SK-N-SH (cell line): ENCODE measurements at regions not wholly inside any gene's neighbourhood (a gene's known extent, or its start where the extent isn't known, plus 50 kb on each side); places are given as distances from the start of the nearest gene placed in this dataset.
"Not testable (repeated sequence)": the region's sequence is repeated elsewhere in the genome, so short reads cannot be mapped to it uniquely, and the experiment has no call there.

Source experiments
- CTCF ChIA-PET: fragments of 300-600, 350-600 bp; formaldehyde crosslinking; extraction: SDS; loops from one replicate; lab custom pipeline; 2021; lab: Yijun Ruan, JAX
- POLR2A ChIA-PET: fragments of 350-600 bp; sonication (Branson Sonifier 250); formaldehyde crosslinking; extraction: SDS; loops from one replicate; lab custom pipeline; 2020; ENCODE audit warnings: antibody characterized with exemption, inconsistent platforms; lab: Yijun Ruan, JAX
- DNase-seq: peaks from one replicate; pipeline ENCODE4 v3.0.0; 2012
- H2AFZ ChIP-seq: fragments of 200-600 bp; sonication (generic); 2 replicates; pipeline ENCODE4 v1.8.1; 2016; ENCODE audit warnings: antibody characterized with exemption, mild to moderate bottlenecking, low read depth
- H3F3A ChIP-seq: fragments of 200-600 bp; sonication (generic); replicated peaks from 2 replicates; pipeline ENCODE3; 2016; ENCODE audit warnings: antibody characterized with exemption, mild to moderate bottlenecking; ENCODE audit not compliant: insufficient read depth
- H3K27ac ChIP-seq, 2 experiments: fragments of 200-500 bp in 1 of 2; fragments of 200-600 bp in 1 of 2; sonication (Bioruptor generic) in 1 of 2; sonication (generic), shearing (Covaris generic) in 1 of 2; 2 replicates each; pipeline versions ENCODE4 v1.5.1 to v1.6.1; 2014 to 2016; ENCODE audit warnings: low read depth in 2 of 2, inconsistent platforms in 1 of 2, low read length in 1 of 2, mild to moderate bottlenecking in 1 of 2, mixed read lengths in 1 of 2
- H3K27me3 ChIP-seq: fragments of 200-600 bp; sonication (generic), shearing (Covaris generic); 2 replicates; pipeline ENCODE4 v1.6.1; 2016; ENCODE audit warnings: mixed run types; ENCODE audit not compliant: insufficient read depth
- H3K36me3 ChIP-seq, 2 experiments: fragments of 200-500 bp in 1 of 2; fragments of 200-600 bp in 1 of 2; sonication (Bioruptor generic) in 1 of 2; sonication (generic) in 1 of 2; replicated peaks in 1 of 2; 2 replicates each; pipeline versions ENCODE3 to v1.5.1; 2014 to 2016; ENCODE audit warnings: low read length in 1 of 2, mild to moderate bottlenecking in 1 of 2; ENCODE audit not compliant: insufficient read depth in 2 of 2, control insufficient read depth in 1 of 2
- H3K4me1 ChIP-seq, 2 experiments: fragments of 200-500 bp in 1 of 2; fragments of 200-600 bp in 1 of 2; sonication (Bioruptor generic) in 1 of 2; sonication (generic), shearing (Covaris generic) in 1 of 2; 2 replicates each; pipeline versions ENCODE4 v1.5.1 to v1.6.1; 2014 to 2016; ENCODE audit warnings: low read depth in 1 of 2, low read length in 1 of 2, mixed run types in 1 of 2; ENCODE audit not compliant: insufficient read depth in 2 of 2, control insufficient read depth in 1 of 2
- H3K4me2 ChIP-seq: fragments of 200-600 bp; sonication (generic), shearing (Covaris generic); 2 replicates; pipeline ENCODE4 v1.6.1; 2017; ENCODE audit warnings: mixed run types
- H3K4me3 ChIP-seq, 2 experiments: fragments of 200-500 bp in 1 of 2; fragments of 200-600 bp in 1 of 2; sonication (Bioruptor generic) in 1 of 2; sonication (generic), shearing (Covaris generic) in 1 of 2; 2 replicates each; pipeline versions ENCODE4 v1.5.1 to v1.8.1; 2014 to 2016; ENCODE audit warnings: low read depth in 2 of 2, inconsistent platforms in 1 of 2, low read length in 1 of 2, mild to moderate bottlenecking in 1 of 2, mixed read lengths in 1 of 2, moderate library complexity in 1 of 2
- H3K79me2 ChIP-seq: fragments of 200-600 bp; sonication (generic); 2 replicates; pipeline ENCODE4 v1.8.1; 2017; ENCODE audit warnings: mild to moderate bottlenecking; ENCODE audit not compliant: insufficient read depth
- H3K9ac ChIP-seq: fragments of 200-600 bp; sonication (generic); 2 replicates; pipeline ENCODE4 v1.6.1; 2017; ENCODE audit warnings: mixed run types
- H3K9me2 ChIP-seq: fragments of 200-600 bp; sonication (generic); 2 replicates; pipeline ENCODE4 v1.6.1; 2017; ENCODE audit warnings: mixed run types
- H3K9me3 ChIP-seq: fragments of 200-600 bp; sonication (generic); 2 replicates; pipeline ENCODE4 v1.6.1; 2017; ENCODE audit warnings: mixed run types, mild to moderate bottlenecking, moderate library complexity
- H4K20me1 ChIP-seq: fragments of 200-600 bp; sonication (generic); 2 replicates; pipeline ENCODE4 v1.6.1; 2017; ENCODE audit warnings: mild to moderate bottlenecking, mixed run types; ENCODE audit not compliant: insufficient read depth
- EZH2phosphoT487 ChIP-seq: fragments of 200-600 bp; sonication (generic); IDR thresholded peaks from 2 replicates; pipeline ENCODE4 v1.6.1; 2017; ENCODE audit warnings: low read depth, mixed run types, mild to moderate bottlenecking, antibody characterized with exemption, moderate library complexity, borderline replicate concordance
- GABPA ChIP-seq: IDR thresholded peaks from 2 replicates; pipeline ENCODE4 v1.4.0; 2012; ENCODE audit warnings: low read depth, mild to moderate bottlenecking
- GATA2 ChIP-seq: sonication (generic); formaldehyde crosslinking; IDR thresholded peaks from 2 replicates; pipeline ENCODE4 v1.5.0; 2020; ENCODE audit warnings: mild to moderate bottlenecking, missing genetic modification reagents
- MAX ChIP-seq: IDR thresholded peaks from 2 replicates; pipeline ENCODE4 v1.4.0; 2012; ENCODE audit warnings: low read depth
- MEF2A ChIP-seq: IDR thresholded peaks from 2 replicates; pipeline ENCODE4 v1.4.0; 2012; ENCODE audit warnings: low read depth, borderline replicate concordance
- NFIC ChIP-seq: IDR thresholded peaks from 2 replicates; pipeline ENCODE4 v1.4.0; 2012; ENCODE audit warnings: borderline replicate concordance
- RAD21 ChIP-seq: IDR thresholded peaks from 2 replicates; pipeline ENCODE4 v1.6.1; 2012; ENCODE audit warnings: mild to moderate bottlenecking, low read length
- RFX5 ChIP-seq: IDR thresholded peaks from 2 replicates; pipeline ENCODE4 v1.6.1; 2012; ENCODE audit warnings: mild to moderate bottlenecking, improper control_type of control experiment, low read length
- TAF1 ChIP-seq: IDR thresholded peaks from 2 replicates; pipeline ENCODE4 v1.6.1; 2012; ENCODE audit warnings: low read depth, mild to moderate bottlenecking, low read length, moderate library complexity, borderline replicate concordance
- TCF12 ChIP-seq: IDR thresholded peaks from 2 replicates; pipeline ENCODE4 v1.4.0; 2012
- USF2 ChIP-seq: fragments of 150-350 bp; IDR thresholded peaks from 2 replicates; pipeline ENCODE4 v1.6.1; 2017; ENCODE audit warnings: antibody characterized with exemption, low read length, low read depth, borderline replicate concordance
- WGBS: methylation state at CpG from one replicate; pipeline ENCODE4 v1.1.6; 2017; ENCODE audit warnings: low lambda C conversion rate; 5-methylcytosine and 5-hydroxymethylcytosine counted together

DNA sequence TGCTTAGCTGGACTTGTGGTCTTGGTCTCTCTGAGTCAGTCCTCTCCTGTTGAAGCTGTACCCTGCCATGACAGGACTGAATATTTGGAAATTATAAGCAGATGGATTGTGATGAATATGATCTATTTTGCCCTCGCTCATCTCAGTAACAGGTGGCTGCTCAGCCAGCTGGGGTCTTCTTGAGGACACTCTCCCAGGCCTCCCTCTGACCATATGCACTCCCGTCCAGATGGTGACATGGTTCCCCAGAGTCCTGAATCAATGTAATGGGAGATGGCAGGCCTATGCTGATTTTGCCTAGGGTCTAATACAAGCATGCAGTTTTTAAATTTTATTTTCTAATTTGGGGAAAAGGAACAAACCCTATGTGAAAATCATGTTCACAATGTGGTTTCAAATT, 63.1 kb upstream of the TRHDE start:
- Histone ChIP-seq H3K79me2 (no peaks in the 10 kb centered on the region), H3K27ac (no peak overlapping the region), H3K9me3 (no peaks in the 10 kb centered on the region), H3K9ac (no peak overlapping the region)
- peak; percentile 17 for DNase-seq
- POLR2A ChIA-PET, result no interaction called here
- WGBS, result 0% methylated on average over 2 of the region's 2 CpGs
- TF ChIP-seq MAX (no peak), MEF2A (no peak), RFX5 (no peak), TCF12 (no peak), GATA2 (no peak), RAD21 (no peak), EZH2phosphoT487 (no peak), NFIC (no peak), USF2 (no peak), GABPA (no peak)
- TF ChIP-seq, all 33 proteins: peak for 0
- H3F3A ChIP-seq, result no peaks in the 10 kb centered on the region
- H3K4me1 ChIP-seq, result peaks cover 0 to 5% of the 10 kb centered on the region in 2 experiments; a peak in 2 of 4 replicates
- no peak overlapping the region for H3K4me3 ChIP-seq
- CTCF ChIA-PET, result interaction anchor here (0.7 kb wide), 1 partner anchor 55 kb away, joined by 3 read pairs; no protein-coding TSS in a partner anchor
- no peaks in the 10 kb centered on the region for H3K27me3 ChIP-seq
- no peak overlapping the region for H2AFZ ChIP-seq
- no peaks in the 10 kb centered on the region for H4K20me1 ChIP-seq
- no peak overlapping the region for H3K4me2 ChIP-seq
- H3K36me3 ChIP-seq, result no peaks in the 10 kb centered on the region
- no peaks in the 10 kb centered on the region for H3K9me2 ChIP-seq

DNA sequence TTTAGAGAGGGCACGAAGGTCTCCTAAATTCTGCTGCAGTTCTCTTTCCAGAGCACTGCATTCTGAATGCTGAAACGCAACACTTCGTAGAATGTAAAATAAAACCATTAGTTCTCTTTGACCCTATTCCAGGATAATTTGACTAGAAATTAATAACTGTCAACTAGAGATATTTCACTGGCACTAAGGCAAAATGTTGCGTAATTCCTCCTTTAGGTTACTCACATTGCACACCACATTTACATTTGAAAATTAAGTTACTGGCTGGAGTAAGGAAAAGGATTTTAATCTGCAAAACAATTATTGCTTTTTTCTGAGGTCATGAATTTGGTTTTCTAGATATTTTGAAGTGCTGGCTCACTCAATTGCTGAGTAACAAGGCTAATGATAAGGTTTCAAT, 58.0 kb upstream of the TRHDE start:
- Histone ChIP-seq H3K4me1 (peaks cover 0 to under 1% of the 10 kb centered on the region in 2 experiments; a peak in 2 of 4 replicates), H3K36me3 (no peaks in the 10 kb centered on the region), H3K9me3 (no peaks in the 10 kb centered on the region), H3K27ac (no peak overlapping the region), H4K20me1 (no peaks in the 10 kb centered on the region), H2AFZ (no peak overlapping the region), H3K4me2 (no peak overlapping the region), H3F3A (no peaks in the 10 kb centered on the region), H3K9me2 (no peaks in the 10 kb centered on the region), H3K9ac (no peak overlapping the region), H3K27me3 (no peaks in the 10 kb centered on the region), H3K79me2 (no peaks in the 10 kb centered on the region), H3K4me3 (no peak overlapping the region)
- ChIA-PET POLR2A (no interaction called here), CTCF (no interaction called here)
- no peak for DNase-seq
- 41% methylated on average over 4 of the region's 4 CpGs for WGBS
- TF ChIP-seq TAF1, result no peak

DNA sequence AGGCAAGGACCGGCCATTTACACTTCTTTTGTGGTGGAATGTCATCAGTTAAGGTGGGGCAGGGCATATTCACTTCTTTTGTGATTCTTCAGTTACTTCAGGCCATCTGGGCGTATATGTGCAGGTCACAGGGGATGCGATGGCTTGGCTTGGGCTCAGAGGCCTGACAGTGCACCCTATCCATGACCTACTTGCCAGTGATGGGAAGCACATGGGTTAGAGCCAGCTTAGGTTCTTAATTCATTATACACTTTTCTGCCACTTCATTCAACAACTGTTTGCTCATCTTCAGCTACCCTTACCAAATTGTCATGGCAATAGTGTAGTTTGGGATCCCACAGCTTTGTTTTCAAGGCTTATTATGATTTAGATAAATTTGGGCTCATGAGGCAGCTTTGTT, 56.9 kb upstream of the TRHDE start:
- H3K36me3 ChIP-seq, DNase-seq, H3K4me1 ChIP-seq, H2AFZ ChIP-seq, H3K27me3 ChIP-seq, H3K79me2 ChIP-seq, H3K9me2 ChIP-seq, H3K9ac ChIP-seq, H3K4me3 ChIP-seq, H3K27ac ChIP-seq, POLR2A ChIA-PET, H4K20me1 ChIP-seq, H3F3A ChIP-seq, CTCF ChIA-PET, H3K9me3 ChIP-seq, H3K4me2 ChIP-seq: not testable (repeated sequence)
- no CpG with 5 or more reads among the region's 3 CpGs for WGBS
